WTC11 (cell line): ENCODE measurements at regions not wholly inside any gene's neighbourhood (a gene's known extent, or its start where the extent isn't known, plus 50 kb on each side); places are given as distances from the start of the nearest gene placed in this dataset.

Experiments used
- ATAC-seq: fragments of 200-7000 bp; cut with Tn5 transposase; 2 replicates; pipeline ENCODE4 v1.10.0; 2021; ENCODE audit warnings: mild to moderate bottlenecking, moderate library complexity
- CTCF ChIA-PET: fragments of 300-600 bp; sonication (Branson Sonifier 250); formaldehyde crosslinking; loops from one replicate; lab custom pipeline; 2021; ENCODE audit warnings: antibody characterized with exemption; lab: Charles Lee
- POLR2A ChIA-PET: fragments of 350-600 bp; sonication (Branson Sonifier 250); formaldehyde crosslinking; loops from one replicate; lab custom pipeline; 2021; ENCODE audit warnings: antibody characterized with exemption; lab: Charles Lee
- DNase-seq: peaks from one replicate; pipeline ENCODE4 v3.0.0; 2021; ENCODE audit warnings: low spot score
- H3K27ac Mint-ChIP-seq: 2 replicates; pipeline ENCODE4 v1.8.0; 2021; ENCODE audit warnings: mixed read lengths
- H3K27me3 Mint-ChIP-seq: 2 replicates; pipeline ENCODE4 v1.8.0; 2021; ENCODE audit warnings: low read depth, mild to moderate bottlenecking, moderate library complexity, mixed read lengths
- H3K36me3 Mint-ChIP-seq: 2 replicates; pipeline ENCODE4 v1.8.0; 2021; ENCODE audit warnings: mixed read lengths
- H3K4me1 Mint-ChIP-seq: 2 replicates; pipeline ENCODE4 v1.8.0; 2022; ENCODE audit warnings: mixed read lengths
- H3K4me3 Mint-ChIP-seq: 2 replicates; pipeline ENCODE4 v1.8.0; 2021; ENCODE audit warnings: mild to moderate bottlenecking, moderate library complexity, mixed read lengths
- H3K9me3 Mint-ChIP-seq: 2 replicates; pipeline ENCODE4 v1.8.0; 2021; ENCODE audit warnings: mixed read lengths
- AR ChIP-seq: fragments of 250-450 bp; sonication (Bioruptor Pico); IDR thresholded peaks from 2 replicates; pipeline ENCODE4 v1.9.0; 2021; ENCODE audit warnings: mild to moderate bottlenecking
- ATF6 ChIP-seq: sonication (generic); formaldehyde crosslinking; IDR thresholded peaks from 2 replicates; pipeline ENCODE4 v1.8.1; 2023; ENCODE audit warnings: mild to moderate bottlenecking, missing genetic modification reagents
- CBFB ChIP-seq: sonication (generic); formaldehyde crosslinking; IDR thresholded peaks from 2 replicates; pipeline ENCODE4 v1.8.1; 2022; ENCODE audit warnings: mild to moderate bottlenecking, low read depth, missing genetic modification reagents
- ESRRA ChIP-seq: sonication (generic); formaldehyde crosslinking; IDR thresholded peaks from 2 replicates; pipeline ENCODE4 v1.8.1; 2022; ENCODE audit warnings: mild to moderate bottlenecking, missing genetic modification reagents, borderline replicate concordance
- FOXJ3 ChIP-seq: sonication (generic); formaldehyde crosslinking; IDR thresholded peaks from 2 replicates; pipeline ENCODE4 v1.9.0; 2021; ENCODE audit warnings: missing genetic modification reagents, mild to moderate bottlenecking, borderline replicate concordance
- GTF2I ChIP-seq: fragments of 250-450 bp; sonication (Bioruptor Pico); conservative IDR thresholded peaks from 2 replicates; pipeline ENCODE4 v1.4.0; 2021; ENCODE audit warnings: mild to moderate bottlenecking
- HMGXB4 ChIP-seq: sonication (generic); formaldehyde crosslinking; IDR thresholded peaks from 2 replicates; pipeline ENCODE4 v1.8.1; 2023; ENCODE audit warnings: mild to moderate bottlenecking, moderate library complexity, missing genetic modification reagents
- MXD4 ChIP-seq: fragments of 250-450 bp; sonication (Bioruptor Pico); IDR thresholded peaks from 2 replicates; pipeline ENCODE4 v1.8.0; 2021; ENCODE audit warnings: mild to moderate bottlenecking, moderate library complexity, borderline replicate concordance
- PREB ChIP-seq: sonication (generic); formaldehyde crosslinking; IDR thresholded peaks from 2 replicates; pipeline ENCODE4 v1.8.1; 2022; ENCODE audit warnings: mild to moderate bottlenecking, missing genetic modification reagents, moderate library complexity, borderline replicate concordance
- RORB ChIP-seq: fragments of 250-450 bp; sonication (Bioruptor Pico); IDR thresholded peaks from 2 replicates; pipeline ENCODE4 v1.9.0; 2021; ENCODE audit warnings: mild to moderate bottlenecking
- USF2 ChIP-seq: sonication (generic); formaldehyde crosslinking; IDR thresholded peaks from 2 replicates; pipeline ENCODE4 v1.8.1; 2023; ENCODE audit warnings: mild to moderate bottlenecking, missing genetic modification reagents, moderate library complexity
- ZNF138 ChIP-seq: sonication (generic); formaldehyde crosslinking; conservative IDR thresholded peaks from 2 replicates; pipeline ENCODE4 v1.8.1; 2022; ENCODE audit warnings: mild to moderate bottlenecking, moderate library complexity, missing genetic modification reagents
- ZNF317 ChIP-seq: sonication (generic); formaldehyde crosslinking; IDR thresholded peaks from 2 replicates; pipeline ENCODE4 v1.8.1; 2023; ENCODE audit warnings: low read depth, mild to moderate bottlenecking, moderate library complexity, missing genetic modification reagents, borderline replicate concordance
- ZSCAN18 ChIP-seq: fragments of 250-450 bp; sonication (Bioruptor Pico); IDR thresholded peaks from 2 replicates; pipeline ENCODE4 v2.1.2; 2022; ENCODE audit warnings: mild to moderate bottlenecking, moderate library complexity

- TF ChIP-seq AR (no peak), HMGXB4 (CRISPR knock-in tag) (no peak), ZNF138 (CRISPR knock-in tag) (no peak), USF2 (CRISPR knock-in tag) (no peak), ESRRA (CRISPR knock-in tag) (no peak), CBFB (CRISPR knock-in tag) (no peak), PREB (CRISPR knock-in tag) (no peak), ZNF317 (no peak)
Measured at GRCh38 chr2:71892896-71893295, 254.8 kb downstream of the CYP26B1 start (continued).

- Mint-ChIP-seq H3K36me3 (no peaks in the 10 kb centered on the region), H3K9me3 (no peaks in the 10 kb centered on the region; the same call in 1 of the 2 replicates), H3K4me3 (no peak overlapping the region), H3K4me1 (no peaks in the 10 kb centered on the region), H3K27me3 (peaks cover 5% of the 10 kb centered on the region; the same call in 1 of the 2 replicates), H3K27ac (no peak overlapping the region)
- DNase-seq (no peak), ATAC-seq (no peak; the same call in 1 of the 2 replicates)
- TF ChIP-seq ZSCAN18 (CRISPR knock-in tag) = no peak
- ChIA-PET POLR2A (no interaction called here), CTCF (interaction anchor here (0.6 to 0.8 kb wide), 3 partner anchors 188 to 872 kb away, joined by 3 read pairs; no protein-coding TSS in a partner anchor)
Measured at GRCh38 chr2:71892423-71892730, 255.3 kb downstream of the CYP26B1 start.

GRCh38 chr2:71891719-71892422, 255.8 kb downstream of the CYP26B1 start:
- CTCF ChIA-PET = interaction anchor here (0.6 to 0.8 kb wide), 3 partner anchors 188 to 873 kb away, joined by 3 read pairs; no protein-coding TSS in a partner anchor
- no peak for ATAC-seq
- Mint-ChIP-seq H3K9me3 (peaks cover under 1% of the 10 kb centered on the region), H3K27ac (no peak overlapping the region), H3K4me1 (no peaks in the 10 kb centered on the region), H3K4me3 (no peak overlapping the region), H3K36me3 (no peaks in the 10 kb centered on the region), H3K27me3 (peaks cover 5% of the 10 kb centered on the region; the same call in 1 of the 2 replicates)
- TF ChIP-seq MXD4 (CRISPR knock-in tag) = no peak
- no peak for TF ChIP-seq GTF2I
- no peak for TF ChIP-seq FOXJ3 (CRISPR knock-in tag)
- TF ChIP-seq HMGXB4 (CRISPR knock-in tag) = no peak
- no peak for TF ChIP-seq RORB
- no peak for TF ChIP-seq CBFB (CRISPR knock-in tag)
- no peak for TF ChIP-seq USF2 (CRISPR knock-in tag)
- TF ChIP-seq ATF6 (CRISPR knock-in tag) = no peak
- POLR2A ChIA-PET = no interaction called here
- DNase-seq = no peak
